Uterus (tissue), 3 donors: ENCODE measurements at regions not wholly inside any gene's neighbourhood (a gene's known extent, or its start where the extent isn't known, plus 50 kb on each side); places are given as distances from the start of the nearest gene placed in this dataset.

Source experiments
- DNase-seq, 2 donors: peaks; one replicate each; pipeline ENCODE4 v3.0.0-alpha.2; 2019 to 2020
- H3K27ac ChIP-seq, 2 donors: fragments of 200-600 bp; sonication (generic); 1 replicate in 1 of 2; 2 replicates in 1 of 2; pipeline ENCODE4 v1.5.1; 2016 to 2018
- H3K27me3 ChIP-seq, 2 donors: fragments of 200-600 bp; sonication (generic); one replicate each; pipeline ENCODE4 v1.5.1; 2018 to 2019; ENCODE audit warnings: control low read depth in 1 of 2
- H3K36me3 ChIP-seq, 2 donors: fragments of 200-600 bp; sonication (generic); one replicate each; pipeline ENCODE4 v1.5.1; 2019; ENCODE audit warnings: control low read depth in 1 of 2
- H3K4me1 ChIP-seq, 2 donors: fragments of 200-600 bp; sonication (generic); one replicate each; pipeline ENCODE4 v1.5.1; 2018 to 2019; ENCODE audit warnings: control low read depth in 1 of 2
- H3K4me3 ChIP-seq, 2 donors: fragments of 200-600 bp; sonication (generic); 1 replicate in 1 of 2; 2 replicates in 1 of 2; pipeline ENCODE4 v1.5.1; 2018 to 2019; ENCODE audit warnings: mild to moderate bottlenecking in 1 of 2
- H3K9me3 ChIP-seq, 2 donors: fragments of 200-600 bp; sonication (generic); one replicate each; pipeline ENCODE4 v1.5.1; 2019; ENCODE audit warnings: control low read depth in 1 of 2
- POLR2A ChIP-seq, 2 donors: fragments of 450-650 bp; IDR thresholded peaks; one replicate each; pipeline ENCODE4 v1.6.1; 2016; ENCODE audit warnings: antibody characterized with exemption in 2 of 2, mild to moderate bottlenecking in 1 of 2, moderate library complexity in 1 of 2
- intact Hi-C: fragments of 100-400 bp; cut with DNase I; formaldehyde crosslinking; loops from one replicate; pipeline ENCODE4 v1.15.1; 2023; ENCODE audit warnings: low total_unique reads
- TF ChIP-seq, protein P1 (sequence below), 4 experiments: fragments of 200-600 bp in 2 of 4; fragments of 450-650 bp in 2 of 4; sonication (generic) in 2 of 4; IDR thresholded peaks; one replicate each; pipeline ENCODE4 v1.5.1; 2016 to 2019; ENCODE audit warnings: antibody characterized with exemption in 4 of 4, mild to moderate bottlenecking in 2 of 4, moderate library complexity in 1 of 4
- donor health status: DM: yes; HTN: yes; CAD: no.

DNA sequence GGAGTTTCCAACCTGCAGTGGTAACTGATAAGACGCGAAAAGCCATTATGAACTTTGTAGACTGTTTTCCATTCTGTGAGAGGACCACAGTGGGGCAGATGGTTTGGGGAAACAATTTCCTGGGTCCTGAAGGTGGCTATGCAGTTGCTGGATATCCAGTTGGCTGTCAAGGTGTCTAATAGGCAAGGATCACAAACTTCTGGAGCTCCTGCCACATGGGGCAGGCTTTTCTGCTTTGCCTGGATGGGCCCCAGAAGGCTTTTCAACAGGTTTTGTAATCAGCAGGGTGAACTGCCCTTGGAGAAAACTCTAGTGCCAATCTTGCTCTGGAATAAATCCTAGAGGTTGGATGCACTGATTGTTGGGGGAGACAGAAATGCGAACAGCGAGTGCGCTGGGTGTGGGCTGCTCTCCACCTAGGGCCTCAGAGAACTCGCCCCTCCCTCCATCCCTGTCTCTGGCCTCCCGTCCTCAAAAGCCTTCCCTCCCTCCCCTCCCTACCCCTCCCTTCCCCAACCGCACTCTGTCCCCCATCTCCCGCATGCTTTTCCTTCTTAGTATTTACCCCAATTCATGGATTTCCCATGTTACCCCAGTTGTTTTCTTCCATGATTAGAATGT, 210.3 kb upstream of the USP24 start:
- TF ChIP-seq, protein P1, sequence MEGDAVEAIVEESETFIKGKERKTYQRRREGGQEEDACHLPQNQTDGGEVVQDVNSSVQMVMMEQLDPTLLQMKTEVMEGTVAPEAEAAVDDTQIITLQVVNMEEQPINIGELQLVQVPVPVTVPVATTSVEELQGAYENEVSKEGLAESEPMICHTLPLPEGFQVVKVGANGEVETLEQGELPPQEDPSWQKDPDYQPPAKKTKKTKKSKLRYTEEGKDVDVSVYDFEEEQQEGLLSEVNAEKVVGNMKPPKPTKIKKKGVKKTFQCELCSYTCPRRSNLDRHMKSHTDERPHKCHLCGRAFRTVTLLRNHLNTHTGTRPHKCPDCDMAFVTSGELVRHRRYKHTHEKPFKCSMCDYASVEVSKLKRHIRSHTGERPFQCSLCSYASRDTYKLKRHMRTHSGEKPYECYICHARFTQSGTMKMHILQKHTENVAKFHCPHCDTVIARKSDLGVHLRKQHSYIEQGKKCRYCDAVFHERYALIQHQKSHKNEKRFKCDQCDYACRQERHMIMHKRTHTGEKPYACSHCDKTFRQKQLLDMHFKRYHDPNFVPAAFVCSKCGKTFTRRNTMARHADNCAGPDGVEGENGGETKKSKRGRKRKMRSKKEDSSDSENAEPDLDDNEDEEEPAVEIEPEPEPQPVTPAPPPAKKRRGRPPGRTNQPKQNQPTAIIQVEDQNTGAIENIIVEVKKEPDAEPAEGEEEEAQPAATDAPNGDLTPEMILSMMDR (IDR thresholded peaks at IDR 0.05) = no peak
- TF ChIP-seq POLR2A (IDR thresholded peaks at IDR 0.05) = no peak
- Histone ChIP-seq H3K4me3 (no peak overlapping the region), H3K36me3 (no peaks in the 10 kb centered on the region), H3K27ac (no peak overlapping the region), H3K4me1 (peaks cover 0 to 5% of the 10 kb centered on the region in 2 donors), H3K9me3 (no peaks in the 10 kb centered on the region), H3K27me3 (no peaks in the 10 kb centered on the region)
- intact Hi-C loops = no loop called here
- DNase-seq = no peak

DNA sequence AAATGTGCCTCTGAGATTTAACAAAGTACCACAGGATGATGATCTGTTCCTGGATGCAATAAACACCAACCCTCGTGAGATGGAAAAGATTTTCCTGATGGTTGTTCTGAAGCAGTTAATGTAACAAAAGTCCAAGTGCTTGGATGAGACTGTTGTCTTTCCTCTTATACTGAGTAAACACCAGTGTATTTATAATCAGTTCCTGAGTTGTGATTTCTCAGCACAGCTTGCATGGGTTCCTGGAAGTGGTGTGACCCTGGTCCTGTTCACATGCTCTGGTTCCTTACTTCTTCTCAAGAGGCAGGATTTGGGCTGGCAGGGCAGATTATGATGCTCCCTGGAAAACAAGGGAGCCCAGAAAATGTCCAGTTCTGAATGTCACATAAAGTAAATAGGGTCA, 208.2 kb upstream of the USP24 start:
- Histone ChIP-seq H3K27me3 (no peaks in the 10 kb centered on the region), H3K9me3 (no peaks in the 10 kb centered on the region), H3K4me1 (no peaks in the 10 kb centered on the region), H3K4me3 (no peak overlapping the region), H3K27ac (no peak overlapping the region), H3K36me3 (no peaks in the 10 kb centered on the region)
- no peak for TF ChIP-seq POLR2A (IDR thresholded peaks at IDR 0.05)
- TF ChIP-seq, protein P1 (IDR thresholded peaks at IDR 0.05) = no peak
- intact Hi-C loops = no loop called here
- no peak for DNase-seq

DNA sequence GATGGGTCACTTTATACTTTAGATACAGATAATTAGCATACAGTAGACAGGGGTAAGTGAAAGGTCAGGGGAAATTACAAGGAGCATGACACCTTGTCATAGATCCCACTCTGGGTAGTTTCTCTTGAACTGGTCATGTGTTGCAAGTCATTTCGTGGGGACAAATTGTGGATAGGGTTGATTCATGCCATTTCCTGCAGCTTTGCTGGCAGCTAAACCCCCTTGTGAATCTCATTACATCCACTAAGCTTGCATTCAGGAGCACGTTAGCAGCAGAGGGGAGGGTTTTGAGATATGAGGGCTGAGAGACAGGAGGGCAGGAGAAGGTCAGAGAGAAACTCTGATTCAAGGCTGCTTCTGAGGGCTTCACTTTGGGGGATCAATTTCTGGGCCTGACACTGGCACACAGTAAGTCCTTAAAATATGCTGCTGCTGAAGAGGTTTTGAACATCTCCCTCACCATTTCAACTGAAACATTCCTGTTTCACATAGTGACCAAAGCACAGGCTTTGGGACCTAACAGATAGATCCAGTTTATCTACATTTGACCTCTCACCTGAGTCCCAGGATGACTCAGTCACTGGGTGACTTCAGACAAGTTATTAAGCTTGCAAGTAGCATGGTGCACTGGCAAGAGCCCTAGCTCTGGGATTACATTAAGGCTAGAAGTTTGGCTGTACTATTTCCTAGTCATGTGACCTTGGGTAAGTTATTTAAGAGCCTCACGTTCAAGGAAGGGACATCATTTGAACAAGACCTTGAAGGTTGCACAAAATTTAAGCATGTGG, 206.0 kb upstream of the USP24 start:
- no peaks in the 10 kb centered on the region for H3K36me3 ChIP-seq
- H3K9me3 ChIP-seq = no peaks in the 10 kb centered on the region
- intact Hi-C loops = no loop called here
- H3K4me1 ChIP-seq = no peaks in the 10 kb centered on the region
- no peak overlapping the region for H3K27ac ChIP-seq
- H3K4me3 ChIP-seq = no peak overlapping the region
- TF ChIP-seq POLR2A (IDR thresholded peaks at IDR 0.05) = no peak
- DNase-seq = no peak
- no peaks in the 10 kb centered on the region for H3K27me3 ChIP-seq

DNA sequence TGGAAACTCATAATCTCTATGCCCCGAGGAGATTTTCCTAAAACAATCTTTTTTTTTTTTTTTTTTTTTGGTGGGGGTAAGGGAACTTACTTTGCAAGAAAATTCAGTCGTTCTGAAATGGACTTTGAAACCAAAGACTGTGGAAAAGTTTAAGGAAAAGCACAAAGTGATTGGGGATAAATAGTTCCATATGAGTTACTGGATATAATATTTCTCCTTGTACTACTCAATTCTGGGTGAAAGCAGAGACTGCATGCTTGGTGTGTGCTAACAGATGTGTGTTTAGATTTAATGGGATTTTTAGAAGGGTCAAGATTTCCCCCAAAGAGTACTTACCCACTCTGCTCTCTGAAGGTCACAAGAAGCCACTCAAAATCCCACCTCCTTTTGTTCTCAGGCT, 204.9 kb upstream of the USP24 start:
- Histone ChIP-seq H3K9me3 (no peaks in the 10 kb centered on the region), H3K4me1 (no peaks in the 10 kb centered on the region), H3K27ac (no peak overlapping the region), H3K27me3 (no peaks in the 10 kb centered on the region), H3K4me3 (no peak overlapping the region), H3K36me3 (no peaks in the 10 kb centered on the region)
- no peak for TF ChIP-seq POLR2A (IDR thresholded peaks at IDR 0.05)
- TF ChIP-seq, protein P1 (IDR thresholded peaks at IDR 0.05) = no peak
- no peak for DNase-seq
- intact Hi-C loops = no loop called here

DNA sequence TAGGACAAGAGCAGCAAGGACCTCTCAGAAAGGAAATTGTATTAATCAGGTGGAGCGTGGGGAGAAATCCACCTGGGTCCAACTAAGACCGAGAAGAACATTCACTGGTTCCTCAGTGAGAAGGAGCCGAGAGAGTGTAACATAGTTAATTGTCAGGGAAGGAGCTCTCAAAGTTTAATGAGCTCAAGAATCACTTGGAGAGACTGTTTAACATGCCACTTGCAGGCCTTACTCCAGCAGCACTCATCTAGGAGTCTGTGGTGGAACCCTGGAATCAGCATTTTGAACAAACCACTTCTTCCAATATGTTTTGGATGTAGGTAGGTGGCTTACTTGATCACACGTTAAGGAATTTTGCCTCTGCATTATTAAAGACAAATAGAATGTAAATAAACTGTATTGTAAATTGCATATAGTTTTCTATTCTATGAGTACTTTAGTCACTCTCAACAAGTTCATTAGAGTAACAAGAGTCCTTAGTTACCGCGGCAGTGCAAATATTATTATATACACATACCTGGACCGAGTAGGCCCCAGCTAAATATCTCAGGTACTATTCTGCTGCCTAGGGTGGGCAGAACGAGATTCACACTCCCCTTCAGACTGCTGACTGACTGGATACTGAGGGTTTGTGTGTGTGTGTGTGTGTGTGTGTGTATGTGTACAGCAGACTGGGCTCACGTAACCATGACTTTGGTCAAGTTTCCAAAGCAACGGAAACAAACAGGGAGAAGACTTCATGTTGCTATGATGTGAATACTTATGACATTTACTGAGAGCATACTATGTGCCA, 203.2 kb upstream of the USP24 start:
- H3K4me3 ChIP-seq = no peak overlapping the region
- intact Hi-C loops = no loop called here
- H3K9me3 ChIP-seq = no peaks in the 10 kb centered on the region
- H3K4me1 ChIP-seq = no peaks in the 10 kb centered on the region
- TF ChIP-seq, protein P1 (IDR thresholded peaks at IDR 0.05) = no peak
- no peak for TF ChIP-seq POLR2A (IDR thresholded peaks at IDR 0.05)
- DNase-seq = no peak
- H3K36me3 ChIP-seq = no peaks in the 10 kb centered on the region
- H3K27me3 ChIP-seq = no peaks in the 10 kb centered on the region
- H3K27ac ChIP-seq = no peak overlapping the region
